GM18511 (cell line): ENCODE measurements at regions not wholly inside any gene's neighbourhood (a gene's known extent, or its start where the extent isn't known, plus 50 kb on each side); places are given as distances from the start of the nearest gene placed in this dataset.
"Not testable (repeated sequence)": the region's sequence is repeated elsewhere in the genome, so short reads cannot be mapped to it uniquely, and the experiment has no call there.

Experiments
- ATAC-seq: cut with Tn5 transposase; IDR thresholded peaks from one replicate; pipeline ENCODE4 v1.9.1; 2021; ENCODE audit warnings: mild to moderate bottlenecking, moderate library complexity; ENCODE audit not compliant: unreplicated experiment

DNA sequence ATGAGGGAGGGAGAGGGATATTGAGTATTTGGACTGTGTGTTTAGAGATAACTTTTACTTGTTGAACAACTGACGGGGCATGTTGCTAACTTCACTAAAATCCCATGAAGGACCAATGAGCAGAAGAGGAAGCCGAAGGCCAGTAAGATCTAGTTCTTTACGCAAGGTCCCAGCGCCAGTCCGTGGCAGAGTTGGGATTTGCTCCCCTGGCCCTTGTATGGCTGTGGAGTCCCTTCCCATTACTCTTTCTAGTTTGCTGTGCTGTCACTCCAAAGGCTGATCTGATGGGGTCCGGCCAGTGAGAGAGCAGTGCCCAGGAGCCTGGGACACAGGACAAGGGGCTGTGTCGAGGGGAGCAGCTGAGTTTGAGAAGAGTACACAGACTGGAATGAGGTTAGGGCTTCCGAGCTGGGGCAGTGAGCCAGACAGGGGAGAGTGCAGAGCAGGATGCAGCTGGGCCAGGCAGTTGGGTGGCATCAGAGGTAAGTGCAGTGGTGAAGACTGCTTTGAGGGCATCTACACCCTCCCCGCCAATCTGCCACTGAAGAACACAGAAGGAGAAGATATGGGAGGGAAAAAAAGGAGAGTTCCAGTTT, 692.9 kb upstream of the HS6ST1 start:
- no peak for ATAC-seq

DNA sequence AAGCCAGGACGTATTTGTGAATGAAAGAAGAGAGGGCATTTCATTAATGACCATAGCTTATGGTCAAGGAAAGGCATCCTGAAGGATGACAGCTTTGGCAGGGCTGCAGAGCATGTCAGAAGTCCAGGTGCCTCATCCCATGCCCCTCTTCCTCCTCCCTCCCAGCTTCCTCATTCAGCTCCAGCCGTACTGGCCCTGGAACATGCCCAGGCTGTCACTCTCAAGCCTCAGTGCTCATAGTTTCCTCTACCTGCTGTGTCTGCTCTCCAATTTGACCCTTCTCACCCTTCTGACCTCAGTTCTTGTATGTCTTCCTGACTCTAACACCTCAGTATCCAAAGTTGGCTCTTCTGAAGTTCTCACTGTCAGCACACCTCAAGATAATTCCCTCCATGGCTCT, 695.8 kb upstream of the HS6ST1 start:
- ATAC-seq: no peak

DNA sequence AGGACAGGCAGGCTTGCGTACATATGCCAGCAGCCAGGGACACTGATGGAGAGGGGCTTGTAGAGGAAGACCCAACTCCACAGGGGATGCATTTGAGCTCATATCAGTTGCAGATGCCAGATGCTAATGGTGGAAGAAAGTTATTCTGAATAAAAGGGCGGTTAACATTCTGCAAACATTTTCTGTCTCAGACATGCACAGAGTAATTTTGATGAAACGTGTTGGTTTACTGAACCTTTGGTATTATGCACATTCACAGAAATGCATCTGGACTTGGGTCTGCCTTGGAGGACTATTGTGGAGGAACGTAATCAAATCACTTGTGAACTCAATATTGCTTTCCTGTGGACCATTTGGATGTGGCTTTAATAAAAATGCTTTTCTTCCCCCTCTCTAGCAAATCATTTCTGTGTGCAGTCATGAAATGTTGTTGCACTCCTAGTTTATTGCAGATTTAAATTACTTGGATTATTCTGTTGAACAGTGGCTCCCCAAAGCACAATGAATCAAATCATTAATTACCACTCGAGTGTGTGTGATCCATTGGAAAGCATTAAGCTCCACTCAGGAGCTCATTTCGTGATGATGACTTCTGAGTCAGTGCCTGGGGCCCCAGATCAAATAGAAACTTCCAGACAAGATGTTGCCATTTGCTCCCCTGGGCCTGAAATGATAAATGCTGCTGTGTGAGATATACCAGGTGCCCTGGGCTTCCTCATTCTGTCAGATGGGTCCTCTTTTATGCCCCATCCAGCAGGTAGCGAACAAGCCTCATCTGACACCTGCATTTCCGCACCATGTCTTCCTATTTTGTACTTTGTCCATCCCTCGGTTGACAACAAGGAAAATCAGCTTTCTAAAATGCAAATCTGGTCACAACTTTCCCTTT, 697.0 kb upstream of the HS6ST1 start:
- no peak for ATAC-seq

DNA sequence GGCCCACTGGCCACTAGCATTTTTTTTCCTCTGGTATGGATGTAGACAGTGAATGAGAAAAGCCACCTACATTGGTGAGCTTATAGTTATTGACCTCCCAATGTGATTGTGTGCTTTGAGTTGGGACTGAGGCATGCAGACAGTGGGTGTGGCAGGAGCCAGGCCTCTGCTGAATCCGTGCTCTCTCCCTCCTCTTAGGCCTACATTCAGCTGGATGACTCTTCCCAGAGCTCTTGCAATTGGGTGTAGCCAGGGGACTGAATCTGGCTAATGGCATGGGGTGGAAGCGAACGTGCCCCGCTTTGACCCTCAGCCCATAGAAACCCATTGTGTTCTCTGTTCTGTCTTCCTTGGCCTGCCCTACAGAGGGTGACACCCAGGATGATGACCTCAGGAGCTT, 698.3 kb upstream of the HS6ST1 start:
- no peak for ATAC-seq

DNA sequence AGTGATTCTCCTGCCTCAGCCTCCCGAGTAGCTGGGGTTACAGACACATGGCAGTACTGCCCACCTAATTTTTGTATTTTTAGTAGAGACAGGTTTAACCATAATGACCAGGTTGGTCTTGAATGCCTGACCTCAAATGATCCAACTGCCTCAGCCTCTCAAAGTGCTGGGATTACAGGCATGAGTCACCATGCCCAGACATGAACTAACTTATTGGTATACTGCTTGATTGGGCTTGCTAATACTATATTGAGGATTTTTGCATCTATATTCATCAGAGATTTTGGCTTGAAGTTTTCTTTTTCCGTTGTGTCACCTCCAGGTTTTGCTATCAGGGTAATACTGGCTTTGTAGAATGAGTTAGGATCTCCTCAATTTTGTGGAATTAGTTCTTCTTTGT, 706.1 kb upstream of the HS6ST1 start:
- ATAC-seq: no peak

DNA sequence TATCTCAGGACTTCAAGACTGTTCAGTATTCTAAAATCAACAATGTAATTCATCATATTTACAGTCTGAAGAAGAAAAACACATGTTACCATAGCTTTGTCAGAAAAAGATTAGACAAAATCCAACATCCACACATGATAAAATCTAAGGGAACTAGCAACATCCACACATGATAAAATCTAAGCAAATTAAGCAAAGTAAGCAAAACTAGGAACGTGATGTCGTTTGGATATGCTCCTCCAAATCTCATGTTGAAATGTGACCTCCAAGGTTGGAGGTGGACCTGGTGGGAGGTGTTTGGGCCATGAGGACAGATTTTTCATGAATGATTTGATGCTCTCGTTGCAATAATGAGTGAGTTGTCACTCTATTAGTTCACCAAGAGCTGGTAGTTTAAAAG, 717.3 kb upstream of the HS6ST1 start:
- no peak for ATAC-seq

DNA sequence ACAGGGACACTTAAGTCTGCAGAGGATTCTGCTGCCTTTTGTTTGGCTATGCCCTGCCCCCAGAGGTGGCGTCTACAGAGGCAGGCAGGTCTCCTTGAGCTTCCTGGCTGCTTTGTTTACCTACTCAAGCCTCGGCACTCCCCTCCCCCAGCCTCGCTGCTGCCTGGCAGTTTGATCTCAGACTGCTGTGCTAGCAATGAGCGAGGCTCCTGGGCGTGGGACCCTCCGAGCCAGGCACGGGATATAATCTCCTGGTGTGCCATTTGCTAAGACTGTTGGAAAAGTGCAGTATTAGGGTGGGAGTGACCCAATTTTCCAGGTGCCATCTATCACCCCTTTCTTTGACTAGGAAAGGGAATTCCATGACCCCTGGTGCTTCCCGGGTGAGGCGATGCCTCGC, 725.0 kb upstream of the HS6ST1 start:
- ATAC-seq: not testable (repeated sequence)

DNA sequence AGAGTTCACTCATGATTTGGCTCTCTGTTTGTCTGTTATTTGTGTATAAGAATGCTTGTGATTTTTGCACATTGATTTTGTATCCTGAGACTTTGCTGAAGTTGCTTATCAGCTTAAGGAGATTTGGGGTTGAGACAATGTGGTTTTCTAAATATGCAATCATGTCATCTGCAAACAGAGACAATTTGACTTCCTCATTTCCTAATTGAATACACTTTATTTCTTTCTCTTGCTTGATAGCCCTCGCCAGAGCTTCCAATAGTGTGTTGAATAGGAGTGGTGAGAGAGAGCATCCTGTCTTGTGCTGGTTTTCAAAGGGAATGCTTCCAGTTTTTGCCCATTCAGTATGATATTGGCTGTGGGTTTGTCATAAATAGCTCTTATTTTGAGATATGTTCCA, 727.8 kb upstream of the HS6ST1 start:
- not testable (repeated sequence) for ATAC-seq

DNA sequence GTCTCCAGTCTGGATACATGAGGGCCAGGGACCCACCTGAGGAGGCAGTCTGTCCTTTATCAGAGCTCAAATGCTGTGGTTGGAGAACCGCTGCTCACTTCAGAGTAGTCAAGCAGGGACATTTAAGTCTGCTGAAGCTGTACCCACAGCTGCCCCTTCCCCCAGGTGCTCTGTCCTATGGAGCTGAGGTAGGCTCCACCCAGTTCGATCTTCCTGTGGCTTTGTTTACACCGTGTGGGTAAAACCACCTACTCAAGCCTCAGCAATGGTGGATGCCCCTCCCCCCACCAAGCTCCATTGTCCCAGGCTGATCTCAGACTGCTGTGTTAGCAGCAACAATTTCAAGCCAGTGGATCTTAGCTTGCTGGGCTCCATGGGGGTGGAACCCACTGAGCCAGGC, 731.4 kb upstream of the HS6ST1 start:
- no peak for ATAC-seq

DNA sequence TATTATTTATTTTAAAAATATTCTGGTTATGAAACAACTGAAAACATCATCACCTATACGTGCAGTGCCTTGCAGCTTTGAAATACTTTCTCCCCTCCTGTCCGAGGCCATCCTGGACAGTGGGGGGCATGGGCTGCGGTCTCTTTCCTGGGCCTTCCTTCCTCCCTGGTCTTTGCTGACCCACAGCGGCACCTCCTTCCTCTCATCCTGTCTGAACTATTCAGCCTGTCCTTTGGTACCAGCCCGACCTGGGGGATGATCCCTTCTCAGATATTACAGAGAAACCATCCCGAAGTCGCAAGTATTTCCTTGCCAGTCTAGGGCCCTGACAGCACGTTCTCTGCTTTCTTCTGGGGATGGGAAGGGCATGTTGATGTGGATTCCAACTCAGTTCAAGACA, 736.6 kb upstream of the HS6ST1 start:
- ATAC-seq: no peak

DNA sequence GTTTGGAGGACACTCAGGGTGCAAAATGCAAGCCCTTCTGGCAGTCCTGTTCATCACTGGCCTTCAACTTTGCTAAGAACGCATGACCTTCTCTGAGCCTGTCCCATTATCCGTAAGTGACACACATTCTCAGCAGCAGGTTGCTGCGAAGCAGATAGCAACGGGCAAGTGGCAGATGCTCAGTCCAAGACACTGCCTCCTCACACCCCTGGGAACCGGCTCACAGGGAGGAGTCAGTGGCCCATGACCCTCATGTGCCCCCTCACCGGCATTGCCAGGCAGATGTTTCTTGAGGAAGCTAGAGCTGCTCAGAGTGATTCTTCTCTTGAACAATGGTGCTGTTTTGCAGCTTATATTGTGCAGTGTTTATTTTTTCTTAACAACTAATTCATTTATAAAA, 737.2 kb upstream of the HS6ST1 start:
- ATAC-seq: no peak

DNA sequence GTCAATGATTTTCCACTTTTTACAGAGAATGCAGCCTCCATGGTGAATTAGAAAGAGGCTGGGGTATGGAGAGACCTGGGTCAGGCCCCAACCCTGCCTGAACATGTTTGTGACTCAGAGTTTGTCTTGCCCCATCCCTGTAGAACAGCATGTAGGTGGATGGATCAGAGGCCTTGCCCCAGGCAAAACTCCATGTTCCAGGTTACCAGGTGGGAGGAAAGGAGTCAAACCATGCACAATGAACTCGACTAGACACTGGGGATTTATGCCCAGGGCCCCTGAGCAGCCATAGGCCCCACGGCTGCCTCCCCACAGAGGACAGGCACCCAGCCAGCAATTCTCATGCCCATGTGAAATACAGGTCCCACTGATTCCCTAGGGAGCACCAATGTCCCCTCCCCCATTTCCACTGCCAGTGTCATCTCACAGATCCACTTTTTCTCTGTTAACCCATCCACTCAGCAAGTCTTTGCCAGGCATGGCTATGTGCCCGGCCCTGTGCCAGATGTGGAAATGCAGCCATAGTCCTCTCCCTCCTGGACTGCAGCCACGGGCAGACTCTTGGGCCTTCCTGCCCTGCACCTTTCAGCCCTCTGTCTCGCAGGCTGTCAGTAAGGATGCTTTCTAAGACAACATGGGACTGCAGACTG, 737.8 kb upstream of the HS6ST1 start:
- ATAC-seq: no peak

DNA sequence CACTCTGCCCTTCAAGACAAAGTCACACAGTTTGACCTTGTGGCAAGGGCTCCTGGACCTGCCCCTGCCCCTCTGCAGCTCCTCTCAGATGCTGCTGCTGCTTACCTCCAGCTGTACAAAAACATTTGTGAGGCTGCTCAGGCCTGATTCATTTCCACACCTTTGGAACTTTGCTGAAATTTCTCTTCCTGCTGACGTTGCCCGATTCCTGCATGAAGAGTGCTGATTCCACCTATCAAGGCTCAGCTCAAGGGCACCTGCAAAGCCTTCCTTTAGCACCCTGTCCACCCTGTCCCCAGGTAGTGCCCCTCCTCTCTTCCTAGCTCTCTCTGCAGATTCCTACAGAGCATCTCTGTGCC, 738.3 kb upstream of the HS6ST1 start:
- ATAC-seq: no peak

DNA sequence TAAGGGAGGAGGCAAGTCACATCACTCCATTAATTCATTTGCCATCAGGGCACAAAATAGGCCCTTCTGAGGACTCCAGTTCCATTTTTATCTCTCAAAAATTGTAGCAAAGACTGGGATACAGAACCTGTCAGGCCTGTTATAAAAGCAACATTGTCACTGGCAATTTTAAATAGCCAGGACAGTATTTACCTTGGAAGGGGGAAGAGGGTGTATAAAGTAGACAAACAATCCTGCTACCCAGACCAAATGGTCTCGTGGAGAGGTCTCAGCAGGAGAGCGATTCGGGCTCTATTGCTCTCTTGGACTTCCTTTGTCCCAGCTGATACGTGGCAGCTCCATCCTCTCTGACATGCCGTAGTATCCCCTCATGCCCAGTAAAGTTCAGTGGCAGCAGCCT, 740.3 kb upstream of the HS6ST1 start:
- no peak for ATAC-seq

DNA sequence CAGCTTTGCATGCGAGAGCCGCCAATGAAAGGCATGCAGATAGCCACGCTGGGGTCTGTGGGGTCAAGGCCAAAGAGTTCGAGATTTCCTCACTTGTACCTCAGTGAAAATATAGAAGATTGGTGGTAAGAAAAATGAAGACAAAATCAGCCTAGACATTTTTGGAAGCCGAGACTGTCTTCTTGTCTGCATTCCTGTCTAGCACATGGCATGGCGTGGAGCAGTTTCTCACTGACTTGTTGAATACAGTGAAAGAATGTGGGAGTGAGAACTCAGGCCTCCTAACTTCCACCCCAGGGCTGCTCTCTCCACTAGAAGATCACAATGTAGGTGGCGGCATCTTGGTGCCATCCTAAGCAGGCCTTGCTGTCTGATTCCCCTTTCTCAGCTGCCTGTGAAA, 740.8 kb upstream of the HS6ST1 start:
- ATAC-seq: no peak

DNA sequence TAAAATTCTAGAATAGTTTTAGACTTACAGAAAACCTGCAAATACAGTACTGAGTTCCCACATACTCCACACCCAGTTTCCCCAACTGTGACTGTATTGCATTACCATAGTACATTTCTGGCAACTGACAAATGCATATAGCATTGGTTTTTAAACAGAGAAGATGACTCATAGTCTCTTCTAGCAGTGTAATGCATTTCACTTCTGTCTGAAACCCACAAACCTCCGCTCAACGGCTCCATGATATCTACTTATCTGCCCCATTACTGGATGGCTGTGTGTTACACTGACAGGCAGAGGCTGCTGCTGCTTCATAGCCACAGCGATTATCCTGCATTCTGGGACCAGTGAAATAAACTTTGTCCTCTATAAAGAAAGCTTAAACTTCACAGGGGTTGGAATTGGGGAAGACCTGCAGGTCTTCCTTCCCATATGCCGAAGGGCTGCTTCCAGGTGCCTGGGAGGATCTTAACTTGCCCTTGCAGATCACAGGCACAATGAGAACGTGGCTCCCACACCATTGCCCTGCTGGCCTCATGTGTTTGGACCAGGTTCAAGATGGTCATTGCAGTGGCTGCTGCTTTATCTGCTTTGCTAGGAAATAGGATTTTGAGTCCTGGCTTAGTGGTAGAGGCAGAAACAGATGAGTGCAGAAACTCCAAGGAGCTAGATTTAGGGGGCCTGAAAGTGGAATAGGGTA, 742.6 kb upstream of the HS6ST1 start:
- ATAC-seq: peak; percentile 95

DNA sequence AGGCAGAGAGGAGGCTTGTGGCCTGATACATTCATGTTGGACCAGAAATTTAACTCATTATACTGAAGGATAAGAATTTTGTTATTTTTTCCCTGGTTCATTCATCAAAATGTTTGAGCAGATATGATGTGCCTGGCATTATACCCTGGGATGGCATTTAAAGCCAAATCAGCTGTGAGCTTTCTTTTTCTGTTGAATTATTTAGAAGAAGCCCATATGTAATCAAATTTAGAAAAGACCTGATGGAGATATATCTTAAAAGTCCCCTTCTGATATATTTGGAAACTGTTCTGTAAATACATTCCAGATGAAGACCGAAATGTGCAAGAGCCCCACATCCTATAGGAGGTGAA, 743.1 kb upstream of the HS6ST1 start:
- ATAC-seq: no peak

DNA sequence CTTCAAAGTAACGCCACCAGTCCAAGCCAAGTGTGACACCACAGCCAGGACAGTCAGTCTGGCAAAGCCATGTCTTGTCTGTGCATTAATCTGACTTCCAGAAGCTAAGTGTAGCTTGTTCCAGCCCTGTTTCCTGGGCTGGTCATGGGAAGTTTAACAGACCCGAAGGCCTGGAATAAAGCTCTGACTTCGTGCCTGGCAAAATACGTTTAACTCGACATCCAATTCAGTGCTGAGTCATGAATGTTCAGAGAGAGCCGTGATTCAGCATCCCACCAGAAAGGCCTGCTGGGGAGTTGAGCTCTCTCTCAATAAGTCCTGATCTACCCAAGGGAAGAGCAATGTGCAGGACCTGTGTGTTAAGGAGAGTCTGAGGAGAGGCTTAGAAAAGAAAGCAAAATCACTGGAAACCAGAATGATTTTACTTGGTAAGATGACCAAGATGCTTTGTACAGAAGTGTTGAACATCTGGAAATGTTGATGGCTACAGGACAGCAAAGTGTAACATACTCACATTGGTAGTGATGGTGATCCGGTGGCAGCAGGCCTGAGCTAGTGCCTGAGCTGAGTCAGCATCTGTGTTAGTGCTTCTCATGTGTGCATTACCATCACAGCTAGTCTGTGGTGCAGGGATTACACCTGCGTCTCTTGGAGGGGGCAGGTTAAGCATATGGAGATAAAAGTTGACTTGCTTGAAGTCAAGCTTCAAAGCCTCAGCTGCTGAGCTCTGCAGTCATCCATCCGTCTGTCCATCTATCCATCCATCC, 743.7 kb upstream of the HS6ST1 start:
- no peak for ATAC-seq

DNA sequence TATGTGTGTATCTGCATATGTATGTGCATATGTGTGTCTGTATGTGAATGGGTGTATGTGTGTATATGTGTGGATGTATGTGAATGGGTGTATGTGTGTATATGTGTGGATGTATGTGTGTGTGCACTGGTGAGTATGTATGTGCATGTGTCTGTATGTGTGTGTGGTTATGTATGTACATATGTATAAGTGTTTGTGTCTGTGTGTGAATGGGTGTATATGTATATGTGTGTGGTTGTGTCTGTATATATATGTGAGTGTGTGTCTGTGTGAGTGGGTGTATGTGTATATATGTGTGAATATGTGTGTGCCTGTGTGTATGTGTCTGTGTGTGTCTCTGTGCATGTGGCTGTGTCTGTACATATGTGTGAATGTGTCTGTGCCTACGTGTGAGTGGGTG, 748.4 kb upstream of the HS6ST1 start:
- no peak for ATAC-seq

DNA sequence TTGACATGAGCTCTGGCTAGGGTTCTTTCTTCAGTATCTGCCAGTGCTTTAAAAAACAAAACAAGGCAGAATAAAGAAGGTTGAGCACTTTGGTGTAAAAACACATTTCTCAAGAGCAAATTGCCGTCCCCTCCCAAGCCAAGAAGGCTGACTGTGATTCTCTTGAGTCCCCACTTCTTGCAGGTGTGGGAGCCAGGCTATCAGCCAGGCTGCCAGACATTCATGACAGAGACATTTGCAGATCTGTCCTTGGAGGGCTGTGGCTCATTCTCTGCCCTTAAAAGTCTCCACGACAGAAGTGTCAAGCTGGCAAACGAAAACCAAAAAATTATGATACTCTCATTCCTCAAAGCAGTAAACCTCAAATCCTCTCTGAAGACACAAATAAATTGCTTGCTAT, 749.3 kb upstream of the HS6ST1 start:
- ATAC-seq: no peak

DNA sequence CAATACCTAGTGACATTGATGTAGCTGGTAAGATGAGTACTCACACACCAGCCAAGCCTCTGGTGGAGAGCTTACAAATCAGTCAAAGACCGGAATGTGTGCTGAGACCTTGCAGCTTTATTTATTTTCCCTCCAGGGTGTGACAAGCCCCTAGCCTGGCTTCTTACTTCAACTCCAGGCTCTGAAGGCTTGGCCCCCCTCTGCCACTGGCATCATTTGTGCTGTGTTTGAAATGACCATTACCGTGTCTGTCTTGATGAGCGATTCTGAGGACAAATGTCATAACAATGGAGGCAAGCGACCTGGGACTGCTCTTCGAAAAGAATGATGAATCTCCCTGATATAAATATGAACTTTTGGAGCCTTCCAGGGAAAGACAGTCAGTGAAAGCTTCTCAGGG, 749.9 kb upstream of the HS6ST1 start:
- no peak for ATAC-seq
